GM18951 (cell line): ENCODE measurements at regions not wholly inside any gene's neighbourhood (a gene's known extent, or its start where the extent isn't known, plus 50 kb on each side); places are given as distances from the start of the nearest gene placed in this dataset.

ENCODE experiments used
- POLR2A ChIP-seq: IDR thresholded peaks from 4 replicates; pipeline ENCODE4 v1.6.1; 2011; ENCODE audit warnings: mild to moderate bottlenecking; ENCODE audit not compliant: insufficient read length, insufficient read depth; ENCODE audit errors: extremely low read depth
- in situ Hi-C: fragments of 300-500 bp; cut with MboI; formaldehyde crosslinking; loops from one replicate; pipeline ENCODE4 v1.12.0; 2022; ENCODE audit warnings: low sequenced_read_pairs, mixed read lengths, inconsistent platforms; ENCODE audit not compliant: unreplicated experiment

- in situ Hi-C loops = no loop called here
- TF ChIP-seq POLR2A = no peak
These were observed 57.2 kb upstream of the ZDHHC17 start for GRCh38 chr12:76706761-76707160.

GRCh38 chr12:76707772-76708171 lies 56.1 kb upstream of the ZDHHC17 start:
- in situ Hi-C loops = no loop called here
- no peak for TF ChIP-seq POLR2A

GRCh38 chr12:76708296-76708695 lies 55.6 kb upstream of the ZDHHC17 start:
- TF ChIP-seq POLR2A = no peak
- in situ Hi-C loops = no loop called here

GRCh38 chr12:76711241-76711640 lies 52.7 kb upstream of the ZDHHC17 start:
- in situ Hi-C loops = no loop called here
- no peak for TF ChIP-seq POLR2A

GRCh38 chr12:76713130-76713529 lies 50.8 kb upstream of the ZDHHC17 start:
- in situ Hi-C loops = no loop called here
- TF ChIP-seq POLR2A = no peak

GRCh38 chr12:76713986-76714385 lies 49.9 kb upstream of the ZDHHC17 start:
- no peak for TF ChIP-seq POLR2A
- in situ Hi-C loops = no loop called here
